ENCODE measurements at regions not wholly inside any gene's neighbourhood (a gene's known extent, or its start where the extent isn't known, plus 50 kb on each side); places are given as distances from the start of the nearest gene placed in this dataset.

- H3K27ac Mint-ChIP-seq (ENCODE audit: low read depth, unreplicated experiment), result no peak overlapping the region
Measured at GRCh38 chr16:79806757-79807156, 206.2 kb upstream of the MAF start.

GRCh38 chr16:79805621-79806020 lies 205.1 kb upstream of the MAF start:
- no peak for TF ChIP-seq CTCF (IDR thresholded peaks at IDR 0.05; ENCODE audit: unreplicated experiment)
- CTCF ChIA-PET, result no interaction called here
- Mint-ChIP-seq H3K27me3 (ENCODE audit: insufficient read depth, unreplicated experiment) (no peaks in the 10 kb centered on the region), H3K9me3 (ENCODE audit: unreplicated experiment) (no peaks in the 10 kb centered on the region), H3K36me3 (ENCODE audit: insufficient read depth, unreplicated experiment) (peaks cover 7% of the 10 kb centered on the region), H3K4me1 (ENCODE audit: insufficient read depth, unreplicated experiment) (peaks cover 16% of the 10 kb centered on the region), H3K27ac (ENCODE audit: low read depth, unreplicated experiment) (no peak overlapping the region), H3K4me3 (ENCODE audit: unreplicated experiment) (no peak overlapping the region)
- intact Hi-C loops (cut with micrococcal nuclease), result no loop called here
- POLR2A ChIA-PET, result no interaction called here
- BruUV-seq (replicated peaks), result no TSS peak
- no peak for DNase-seq (ENCODE audit: unreplicated experiment)

More at GRCh38 chr16:79806757-79807156, 206.2 kb upstream of the MAF start:
- no peaks in the 10 kb centered on the region for H3K27me3 Mint-ChIP-seq (ENCODE audit: insufficient read depth, unreplicated experiment)
- peaks cover 18% of the 10 kb centered on the region for H3K4me1 Mint-ChIP-seq (ENCODE audit: insufficient read depth, unreplicated experiment)
- no TSS peak for BruUV-seq (replicated peaks)
- H3K36me3 Mint-ChIP-seq (ENCODE audit: insufficient read depth, unreplicated experiment), result peaks cover 7% of the 10 kb centered on the region
- no peak for DNase-seq (ENCODE audit: unreplicated experiment)
- intact Hi-C loops (cut with micrococcal nuclease), result no loop called here
- no peak for TF ChIP-seq CTCF (IDR thresholded peaks at IDR 0.05; ENCODE audit: unreplicated experiment)
- ChIA-PET POLR2A (no interaction called here), CTCF (interaction anchor here (1.4 kb wide), 1 partner anchor 44 kb away, joined by 4 read pairs; no protein-coding TSS in a partner anchor)
- no peak overlapping the region for H3K4me3 Mint-ChIP-seq (ENCODE audit: unreplicated experiment)
- no peaks in the 10 kb centered on the region for H3K9me3 Mint-ChIP-seq (ENCODE audit: unreplicated experiment)

DNA sequence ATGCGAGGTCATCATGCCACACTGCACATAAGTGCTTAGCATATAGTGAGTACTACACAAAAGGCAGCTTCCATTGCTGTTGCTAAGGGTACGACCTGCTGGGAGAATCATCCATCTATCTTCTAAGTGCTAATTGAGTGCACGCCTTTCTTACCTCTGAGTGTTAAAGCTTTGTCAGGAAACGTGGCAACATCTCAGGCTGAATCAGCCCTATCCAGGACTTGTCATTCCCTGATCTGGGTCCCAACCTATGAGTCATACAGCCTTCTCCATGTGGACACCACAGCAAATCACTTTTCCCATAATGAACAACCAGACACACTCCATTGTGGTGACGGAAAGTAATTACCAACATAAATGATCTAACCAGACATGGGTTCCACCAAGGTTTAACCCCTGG lies 201.1 kb upstream of the MAF start:
- Mint-ChIP-seq H3K27me3 (ENCODE audit: insufficient read depth, unreplicated experiment) (no peaks in the 10 kb centered on the region), H3K36me3 (ENCODE audit: insufficient read depth, unreplicated experiment) (no peaks in the 10 kb centered on the region), H3K9me3 (ENCODE audit: unreplicated experiment) (no peaks in the 10 kb centered on the region), H3K4me1 (ENCODE audit: insufficient read depth, unreplicated experiment) (peaks cover 5% of the 10 kb centered on the region), H3K4me3 (ENCODE audit: unreplicated experiment) (no peak overlapping the region), H3K27ac (ENCODE audit: low read depth, unreplicated experiment) (no peak overlapping the region)
- intact Hi-C loops (cut with micrococcal nuclease), result no loop called here
- ChIA-PET POLR2A (interaction anchor here (1.4 to 1.5 kb wide), 2 partner anchors 9 to 10 kb away, joined by 3 to 5 read pairs; no protein-coding TSS in a partner anchor), CTCF (no interaction called here)
- DNase-seq (ENCODE audit: unreplicated experiment), result peak; percentile 35
- BruUV-seq (replicated peaks), result no TSS peak
- TF ChIP-seq CTCF (IDR thresholded peaks at IDR 0.05; ENCODE audit: unreplicated experiment), result no peak

GRCh38 chr16:79800016-79800608 lies 199.6 kb upstream of the MAF start:
- no peak for TF ChIP-seq CTCF (IDR thresholded peaks at IDR 0.05; ENCODE audit: unreplicated experiment)
- no peaks in the 10 kb centered on the region for H3K9me3 Mint-ChIP-seq (ENCODE audit: unreplicated experiment)
- CTCF ChIA-PET, result no interaction called here
- H3K27ac Mint-ChIP-seq (ENCODE audit: low read depth, unreplicated experiment), result no peak overlapping the region
- no peaks in the 10 kb centered on the region for H3K27me3 Mint-ChIP-seq (ENCODE audit: insufficient read depth, unreplicated experiment)
- no peak overlapping the region for H3K4me3 Mint-ChIP-seq (ENCODE audit: unreplicated experiment)
- no peaks in the 10 kb centered on the region for H3K36me3 Mint-ChIP-seq (ENCODE audit: insufficient read depth, unreplicated experiment)
- peaks cover 9% of the 10 kb centered on the region for H3K4me1 Mint-ChIP-seq (ENCODE audit: insufficient read depth, unreplicated experiment)
- no peak for DNase-seq (ENCODE audit: unreplicated experiment)
- intact Hi-C loops (cut with micrococcal nuclease), result no loop called here
- BruUV-seq (replicated peaks), result no TSS peak
- POLR2A ChIA-PET, result interaction anchor here (0.6 to 1.5 kb wide), 3 partner anchors 11 to 239 kb away, joined by 3 to 5 read pairs (median 3); no protein-coding TSS in a partner anchor

Data from MCF 10A (cell line).